ENCODE measurements at regions not wholly inside any gene's neighbourhood (a gene's known extent, or its start where the extent isn't known, plus 50 kb on each side); places are given as distances from the start of the nearest gene placed in this dataset.
"Not testable (repeated sequence)": the region's sequence is repeated elsewhere in the genome, so short reads cannot be mapped to it uniquely, and the experiment has no call there.

GRCh38 chr11:121374286-121374985 lies 77.7 kb upstream of the SORL1 start:
- Mint-ChIP-seq H3K4me1 (ENCODE audit: low read depth) (no peaks in the 10 kb centered on the region), H3K36me3 (ENCODE audit: low read depth) (no peaks in the 10 kb centered on the region), H3K27me3 (ENCODE audit: insufficient read depth) (no peaks in the 10 kb centered on the region; the same call in 1 of the 2 replicates), H3K9me3 (no peaks in the 10 kb centered on the region), H3K4me3 (no peak overlapping the region), H3K27ac (no peak overlapping the region)
- no peak for TF ChIP-seq CTCF (IDR thresholded peaks at IDR 0.05)
- DNase-seq = no peak

- H3K36me3 Mint-ChIP-seq (ENCODE audit: low read depth) = no peaks in the 10 kb centered on the region
- H3K27ac Mint-ChIP-seq = no peak overlapping the region
- H3K4me1 Mint-ChIP-seq (ENCODE audit: low read depth) = no peaks in the 10 kb centered on the region
- no peak for TF ChIP-seq CTCF (IDR thresholded peaks at IDR 0.05)
- no peak overlapping the region for H3K4me3 Mint-ChIP-seq
- H3K9me3 Mint-ChIP-seq = no peaks in the 10 kb centered on the region
- no peak for DNase-seq
- peaks cover 5% of the 10 kb centered on the region for H3K27me3 Mint-ChIP-seq (ENCODE audit: insufficient read depth)
Observed at GRCh38 chr11:121376130-121376529, 76.0 kb upstream of the SORL1 start.

GRCh38 chr11:121379145-121379810 lies 72.8 kb upstream of the SORL1 start:
- H3K27ac Mint-ChIP-seq; DNase-seq; H3K27me3 Mint-ChIP-seq (ENCODE audit: insufficient read depth); H3K9me3 Mint-ChIP-seq; H3K4me3 Mint-ChIP-seq; H3K36me3 Mint-ChIP-seq (ENCODE audit: low read depth); H3K4me1 Mint-ChIP-seq (ENCODE audit: low read depth): not testable (repeated sequence)
- peak; percentile 24; the same call in 1 of the 2 replicates for TF ChIP-seq CTCF (IDR thresholded peaks at IDR 0.05)

GRCh38 chr11:121383716-121384115 lies 68.4 kb upstream of the SORL1 start:
- Mint-ChIP-seq H3K27ac (no peak overlapping the region), H3K4me1 (ENCODE audit: low read depth) (no peaks in the 10 kb centered on the region), H3K36me3 (ENCODE audit: low read depth) (no peaks in the 10 kb centered on the region), H3K27me3 (ENCODE audit: insufficient read depth) (peaks cover 26% of the 10 kb centered on the region), H3K9me3 (no peaks in the 10 kb centered on the region), H3K4me3 (no peak overlapping the region)
- no peak for DNase-seq
- no peak for TF ChIP-seq CTCF (IDR thresholded peaks at IDR 0.05)

GRCh38 chr11:121385688-121386087 lies 66.4 kb upstream of the SORL1 start:
- Mint-ChIP-seq H3K4me3 (no peak overlapping the region), H3K4me1 (ENCODE audit: low read depth) (no peaks in the 10 kb centered on the region), H3K9me3 (no peaks in the 10 kb centered on the region), H3K27me3 (ENCODE audit: insufficient read depth) (peaks cover 29% of the 10 kb centered on the region), H3K36me3 (ENCODE audit: low read depth) (no peaks in the 10 kb centered on the region), H3K27ac (no peak overlapping the region)
- TF ChIP-seq CTCF (IDR thresholded peaks at IDR 0.05) = no peak
- DNase-seq = no peak
